ENCODE measurements at regions not wholly inside any gene's neighbourhood (a gene's known extent, or its start where the extent isn't known, plus 50 kb on each side); places are given as distances from the start of the nearest gene placed in this dataset.

DNA sequence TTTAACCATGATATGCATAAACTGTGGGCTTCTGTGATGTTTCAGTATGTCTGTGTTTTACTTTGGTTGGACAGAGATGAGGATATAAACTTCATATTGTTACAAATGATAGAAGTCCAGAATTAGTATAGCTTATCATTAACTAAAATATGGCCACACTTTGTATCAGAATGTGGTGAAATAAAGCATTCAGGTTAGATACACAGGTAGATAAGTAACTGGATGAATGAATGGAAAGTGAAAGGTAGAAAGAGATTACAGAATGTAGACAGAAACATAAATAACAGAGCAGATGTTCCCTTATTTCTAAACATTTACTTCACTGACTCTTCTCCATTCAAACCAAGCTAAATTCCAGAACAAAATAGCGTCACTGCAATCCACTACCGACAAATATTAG, 1033.8 kb downstream of the CDH18 start:
- TF ChIP-seq, protein P1, sequence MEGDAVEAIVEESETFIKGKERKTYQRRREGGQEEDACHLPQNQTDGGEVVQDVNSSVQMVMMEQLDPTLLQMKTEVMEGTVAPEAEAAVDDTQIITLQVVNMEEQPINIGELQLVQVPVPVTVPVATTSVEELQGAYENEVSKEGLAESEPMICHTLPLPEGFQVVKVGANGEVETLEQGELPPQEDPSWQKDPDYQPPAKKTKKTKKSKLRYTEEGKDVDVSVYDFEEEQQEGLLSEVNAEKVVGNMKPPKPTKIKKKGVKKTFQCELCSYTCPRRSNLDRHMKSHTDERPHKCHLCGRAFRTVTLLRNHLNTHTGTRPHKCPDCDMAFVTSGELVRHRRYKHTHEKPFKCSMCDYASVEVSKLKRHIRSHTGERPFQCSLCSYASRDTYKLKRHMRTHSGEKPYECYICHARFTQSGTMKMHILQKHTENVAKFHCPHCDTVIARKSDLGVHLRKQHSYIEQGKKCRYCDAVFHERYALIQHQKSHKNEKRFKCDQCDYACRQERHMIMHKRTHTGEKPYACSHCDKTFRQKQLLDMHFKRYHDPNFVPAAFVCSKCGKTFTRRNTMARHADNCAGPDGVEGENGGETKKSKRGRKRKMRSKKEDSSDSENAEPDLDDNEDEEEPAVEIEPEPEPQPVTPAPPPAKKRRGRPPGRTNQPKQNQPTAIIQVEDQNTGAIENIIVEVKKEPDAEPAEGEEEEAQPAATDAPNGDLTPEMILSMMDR (IDR thresholded peaks at IDR 0.05; ENCODE audit: poor library complexity) = no peak
- TF ChIP-seq EZH2 (IDR thresholded peaks at IDR 0.05; ENCODE audit: borderline replicate concordance) (no peak), EZH2phosphoT487 (IDR thresholded peaks at IDR 0.05; ENCODE audit: low read depth, severe bottlenecking, unreplicated experiment) (no peak)
